ENCODE measurements at regions not wholly inside any gene's neighbourhood (a gene's known extent, or its start where the extent isn't known, plus 50 kb on each side); places are given as distances from the start of the nearest gene placed in this dataset.

DNA sequence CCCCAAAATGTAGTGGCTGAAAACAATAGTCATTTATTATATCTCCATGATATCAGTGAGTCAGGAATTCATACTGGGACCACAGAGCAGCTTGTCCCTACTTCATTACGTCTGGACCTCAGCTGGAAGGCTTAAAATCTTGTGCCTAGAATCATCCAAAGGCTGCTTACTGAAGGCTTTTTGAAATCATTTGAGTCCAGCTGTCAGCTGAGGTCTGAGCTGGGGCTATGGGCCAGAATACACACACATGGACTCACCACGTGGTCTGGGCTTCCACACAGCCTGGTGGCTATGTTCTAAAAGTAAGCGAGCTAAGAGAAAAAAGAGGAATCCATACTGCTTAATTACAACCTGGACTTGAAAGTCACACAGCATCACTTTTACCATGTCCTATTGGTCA is 209.2 kb downstream of the KCTD12 start:
- no peak overlapping the region for H3K14ac ChIP-seq (ENCODE audit: insufficient read depth, low read length)
- H4K5ac ChIP-seq (ENCODE audit: insufficient read length, low read depth, low read length), result no peak overlapping the region
- Mint-ChIP-seq H3K36me3 (ENCODE audit: insufficient read depth in 1 of 3, low read depth in 3 of 3) (no peaks in the 10 kb centered on the region), H3K27me3 (ENCODE audit: low read depth) (no peaks in the 10 kb centered on the region), H3K4me3 (no peak overlapping the region), H3K27ac (no peak overlapping the region), H3K9me3 (no peaks in the 10 kb centered on the region; a peak in 1 of 5 replicates), H3K4me1 (no peaks in the 10 kb centered on the region; a peak in 1 of 4 replicates)
- no peak overlapping the region for H2BK120ac ChIP-seq (ENCODE audit: low read depth, low read length, poor library complexity, severe bottlenecking)
- no peak overlapping the region for H3K4me2 ChIP-seq (ENCODE audit: insufficient read depth, insufficient read length, low read length)
- H3K23me2 ChIP-seq (ENCODE audit: insufficient read length, low read depth, low read length, poor library complexity, severe bottlenecking), result no peaks in the 10 kb centered on the region
- H2BK20ac ChIP-seq (ENCODE audit: low read depth, low read length, poor library complexity, severe bottlenecking), result no peak overlapping the region
- H3T11ph ChIP-seq (ENCODE audit: low read length), result no peak overlapping the region
- no peaks in the 10 kb centered on the region for H3K9me3 ChIP-seq (ENCODE audit: control insufficient read depth, low read depth, low read length)
- WGBS (ENCODE audit: extremely low coverage, insufficient read length, low lambda C conversion rate), result no CpG with 5 or more reads among the region's 3 CpGs
- no peak overlapping the region for H3K56ac ChIP-seq (ENCODE audit: insufficient read length, low read depth, low read length)
- no peak overlapping the region for H3K4ac ChIP-seq (ENCODE audit: low read depth, low read length)
- H3K4me1 ChIP-seq (ENCODE audit: insufficient read depth, low read length), result no peaks in the 10 kb centered on the region
- H2AFZ ChIP-seq (ENCODE audit: low read length), result no peak overlapping the region
- TF ChIP-seq, protein P1, sequence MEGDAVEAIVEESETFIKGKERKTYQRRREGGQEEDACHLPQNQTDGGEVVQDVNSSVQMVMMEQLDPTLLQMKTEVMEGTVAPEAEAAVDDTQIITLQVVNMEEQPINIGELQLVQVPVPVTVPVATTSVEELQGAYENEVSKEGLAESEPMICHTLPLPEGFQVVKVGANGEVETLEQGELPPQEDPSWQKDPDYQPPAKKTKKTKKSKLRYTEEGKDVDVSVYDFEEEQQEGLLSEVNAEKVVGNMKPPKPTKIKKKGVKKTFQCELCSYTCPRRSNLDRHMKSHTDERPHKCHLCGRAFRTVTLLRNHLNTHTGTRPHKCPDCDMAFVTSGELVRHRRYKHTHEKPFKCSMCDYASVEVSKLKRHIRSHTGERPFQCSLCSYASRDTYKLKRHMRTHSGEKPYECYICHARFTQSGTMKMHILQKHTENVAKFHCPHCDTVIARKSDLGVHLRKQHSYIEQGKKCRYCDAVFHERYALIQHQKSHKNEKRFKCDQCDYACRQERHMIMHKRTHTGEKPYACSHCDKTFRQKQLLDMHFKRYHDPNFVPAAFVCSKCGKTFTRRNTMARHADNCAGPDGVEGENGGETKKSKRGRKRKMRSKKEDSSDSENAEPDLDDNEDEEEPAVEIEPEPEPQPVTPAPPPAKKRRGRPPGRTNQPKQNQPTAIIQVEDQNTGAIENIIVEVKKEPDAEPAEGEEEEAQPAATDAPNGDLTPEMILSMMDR (conservative IDR thresholded peaks at IDR 0.05), result no peak
- no peak for DNase-seq
- no peak overlapping the region for H2BK5ac ChIP-seq (ENCODE audit: insufficient read length, low read length)
- no peak overlapping the region for H4K8ac ChIP-seq (replicated peaks; ENCODE audit: insufficient read length, low read depth, low read length)
- no peak overlapping the region for H2BK15ac ChIP-seq (ENCODE audit: low read depth, low read length)
- no peak overlapping the region for H3K23ac ChIP-seq (ENCODE audit: insufficient read length, low read depth, low read length)
- no peak overlapping the region for H4K91ac ChIP-seq (ENCODE audit: insufficient read length, low read depth, low read length)
- no peak overlapping the region for H2BK12ac ChIP-seq (ENCODE audit: insufficient read length, low read depth, low read length)
- H2AK5ac ChIP-seq (ENCODE audit: insufficient read length, low read length), result no peak overlapping the region
- H3K18ac ChIP-seq (ENCODE audit: insufficient read length, low read depth, low read length), result no peak overlapping the region
- no peak overlapping the region for H3K9ac ChIP-seq (ENCODE audit: extremely low read depth, insufficient read length, low read length)
- no peaks in the 10 kb centered on the region for H3K79me2 ChIP-seq (ENCODE audit: insufficient read depth, low read length)
- H3K27me3 ChIP-seq (ENCODE audit: insufficient read depth, low read length), result no peaks in the 10 kb centered on the region
- no peaks in the 10 kb centered on the region for H3K79me1 ChIP-seq (ENCODE audit: insufficient read depth, low read depth, low read length, poor library complexity, severe bottlenecking)
- no peaks in the 10 kb centered on the region for H4K20me1 ChIP-seq (ENCODE audit: control insufficient read depth, insufficient read depth, insufficient read length)
- no peak overlapping the region for H3K27ac ChIP-seq (ENCODE audit: insufficient read length, low read depth, low read length)
